ENCODE measurements at regions not wholly inside any gene's neighbourhood (a gene's known extent, or its start where the extent isn't known, plus 50 kb on each side); places are given as distances from the start of the nearest gene placed in this dataset.
"Not testable (repeated sequence)": the region's sequence is repeated elsewhere in the genome, so short reads cannot be mapped to it uniquely, and the experiment has no call there.

GRCh38 chr20:12504779-12505178, 504.0 kb upstream of the SPTLC3 start:
- no peak for DNase-seq (ENCODE audit: low read depth)
- no peak overlapping the region for H3K4me3 ChIP-seq (ENCODE audit: low read depth, low read length)

GRCh38 chr20:12511499-12511898, 497.3 kb upstream of the SPTLC3 start:
- DNase-seq (ENCODE audit: low read depth), result no peak
- no peak overlapping the region for H3K4me3 ChIP-seq (ENCODE audit: low read depth, low read length)

GRCh38 chr20:12512755-12513154, 496.0 kb upstream of the SPTLC3 start:
- DNase-seq (ENCODE audit: low read depth), result no peak
- no peak overlapping the region for H3K4me3 ChIP-seq (ENCODE audit: low read depth, low read length)

GRCh38 chr20:12528104-12528503, 480.7 kb upstream of the SPTLC3 start:
- H3K4me3 ChIP-seq (ENCODE audit: low read depth, low read length), result no peak overlapping the region
- no peak for DNase-seq (ENCODE audit: low read depth)

- no peak overlapping the region for H3K4me3 ChIP-seq (ENCODE audit: low read depth, low read length)
- DNase-seq (ENCODE audit: low read depth), result no peak
Measured at GRCh38 chr20:12528591-12529041, 480.2 kb upstream of the SPTLC3 start.

GRCh38 chr20:12531626-12532025, 477.1 kb upstream of the SPTLC3 start:
- DNase-seq (ENCODE audit: low read depth), result no peak
- no peak overlapping the region for H3K4me3 ChIP-seq (ENCODE audit: low read depth, low read length)

GRCh38 chr20:12535316-12535715, 473.5 kb upstream of the SPTLC3 start:
- no peak for DNase-seq (ENCODE audit: low read depth)

GRCh38 chr20:12535770-12536169, 473.0 kb upstream of the SPTLC3 start:
- H3K4me3 ChIP-seq (ENCODE audit: low read depth, low read length), result no peak overlapping the region
- DNase-seq (ENCODE audit: low read depth), result no peak

More at GRCh38 chr20:12535316-12535715, 473.5 kb upstream of the SPTLC3 start:
- no peak overlapping the region for H3K4me3 ChIP-seq (ENCODE audit: low read depth, low read length)

GRCh38 chr20:12554426-12554825, 454.3 kb upstream of the SPTLC3 start:
- H3K4me3 ChIP-seq (ENCODE audit: low read depth, low read length), result no peak overlapping the region
- no peak for DNase-seq (ENCODE audit: low read depth)

GRCh38 chr20:12555369-12555768, 453.4 kb upstream of the SPTLC3 start:
- no peak for DNase-seq (ENCODE audit: low read depth)
- H3K4me3 ChIP-seq (ENCODE audit: low read depth, low read length), result no peak overlapping the region

- not testable (repeated sequence) for H3K4me3 ChIP-seq (ENCODE audit: low read depth, low read length); DNase-seq (ENCODE audit: low read depth)
Measured at GRCh38 chr20:12555849-12556248, 452.9 kb upstream of the SPTLC3 start.

- no peak overlapping the region for H3K4me3 ChIP-seq (ENCODE audit: low read depth, low read length)
- DNase-seq (ENCODE audit: low read depth), result no peak
Measured at GRCh38 chr20:12557224-12557623, 451.5 kb upstream of the SPTLC3 start.

- H3K4me3 ChIP-seq (ENCODE audit: low read depth, low read length), result no peak overlapping the region
- DNase-seq (ENCODE audit: low read depth), result no peak
Measured at GRCh38 chr20:12564979-12565378, 443.8 kb upstream of the SPTLC3 start.

GRCh38 chr20:12566596-12566995, 442.2 kb upstream of the SPTLC3 start:
- no peak for DNase-seq (ENCODE audit: low read depth)
- no peak overlapping the region for H3K4me3 ChIP-seq (ENCODE audit: low read depth, low read length)

- H3K4me3 ChIP-seq (ENCODE audit: low read depth, low read length), result no peak overlapping the region
- DNase-seq (ENCODE audit: low read depth), result no peak
Measured at GRCh38 chr20:12570371-12570770, 438.4 kb upstream of the SPTLC3 start.

- no peak overlapping the region for H3K4me3 ChIP-seq (ENCODE audit: low read depth, low read length)
- no peak for DNase-seq (ENCODE audit: low read depth)
Measured at GRCh38 chr20:12573442-12573841, 435.3 kb upstream of the SPTLC3 start.

GRCh38 chr20:12575352-12576095, 433.2 kb upstream of the SPTLC3 start:
- no peak for DNase-seq (ENCODE audit: low read depth)
- no peak overlapping the region for H3K4me3 ChIP-seq (ENCODE audit: low read depth, low read length)

GRCh38 chr20:12577213-12577612, 431.6 kb upstream of the SPTLC3 start:
- DNase-seq (ENCODE audit: low read depth), result no peak
- no peak overlapping the region for H3K4me3 ChIP-seq (ENCODE audit: low read depth, low read length)

- no peak for DNase-seq (ENCODE audit: low read depth)
- H3K4me3 ChIP-seq (ENCODE audit: low read depth, low read length), result no peak overlapping the region
Measured at GRCh38 chr20:12581644-12582289, 427.0 kb upstream of the SPTLC3 start.

- H3K4me3 ChIP-seq (ENCODE audit: low read depth, low read length); DNase-seq (ENCODE audit: low read depth): not testable (repeated sequence)
Measured at GRCh38 chr20:12582710-12583109, 426.1 kb upstream of the SPTLC3 start.

- H3K4me3 ChIP-seq (ENCODE audit: low read depth, low read length), result no peak overlapping the region
- DNase-seq (ENCODE audit: low read depth), result no peak
Measured at GRCh38 chr20:12591949-12592470, 416.8 kb upstream of the SPTLC3 start.

Measured in skeletal muscle cell (primary cell).